ENCODE measurements at regions not wholly inside any gene's neighbourhood (a gene's known extent, or its start where the extent isn't known, plus 50 kb on each side); places are given as distances from the start of the nearest gene placed in this dataset.

GRCh38 chr3:167928381-167928780 is 167.3 kb downstream of the GOLIM4 start:
- TF ChIP-seq, protein P1, sequence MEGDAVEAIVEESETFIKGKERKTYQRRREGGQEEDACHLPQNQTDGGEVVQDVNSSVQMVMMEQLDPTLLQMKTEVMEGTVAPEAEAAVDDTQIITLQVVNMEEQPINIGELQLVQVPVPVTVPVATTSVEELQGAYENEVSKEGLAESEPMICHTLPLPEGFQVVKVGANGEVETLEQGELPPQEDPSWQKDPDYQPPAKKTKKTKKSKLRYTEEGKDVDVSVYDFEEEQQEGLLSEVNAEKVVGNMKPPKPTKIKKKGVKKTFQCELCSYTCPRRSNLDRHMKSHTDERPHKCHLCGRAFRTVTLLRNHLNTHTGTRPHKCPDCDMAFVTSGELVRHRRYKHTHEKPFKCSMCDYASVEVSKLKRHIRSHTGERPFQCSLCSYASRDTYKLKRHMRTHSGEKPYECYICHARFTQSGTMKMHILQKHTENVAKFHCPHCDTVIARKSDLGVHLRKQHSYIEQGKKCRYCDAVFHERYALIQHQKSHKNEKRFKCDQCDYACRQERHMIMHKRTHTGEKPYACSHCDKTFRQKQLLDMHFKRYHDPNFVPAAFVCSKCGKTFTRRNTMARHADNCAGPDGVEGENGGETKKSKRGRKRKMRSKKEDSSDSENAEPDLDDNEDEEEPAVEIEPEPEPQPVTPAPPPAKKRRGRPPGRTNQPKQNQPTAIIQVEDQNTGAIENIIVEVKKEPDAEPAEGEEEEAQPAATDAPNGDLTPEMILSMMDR (IDR thresholded peaks at IDR 0.05): no peak
- no peak for TF ChIP-seq POLR2A (IDR thresholded peaks at IDR 0.05)
